ENCODE measurements at regions not wholly inside any gene's neighbourhood (a gene's known extent, or its start where the extent isn't known, plus 50 kb on each side); places are given as distances from the start of the nearest gene placed in this dataset.

DNA sequence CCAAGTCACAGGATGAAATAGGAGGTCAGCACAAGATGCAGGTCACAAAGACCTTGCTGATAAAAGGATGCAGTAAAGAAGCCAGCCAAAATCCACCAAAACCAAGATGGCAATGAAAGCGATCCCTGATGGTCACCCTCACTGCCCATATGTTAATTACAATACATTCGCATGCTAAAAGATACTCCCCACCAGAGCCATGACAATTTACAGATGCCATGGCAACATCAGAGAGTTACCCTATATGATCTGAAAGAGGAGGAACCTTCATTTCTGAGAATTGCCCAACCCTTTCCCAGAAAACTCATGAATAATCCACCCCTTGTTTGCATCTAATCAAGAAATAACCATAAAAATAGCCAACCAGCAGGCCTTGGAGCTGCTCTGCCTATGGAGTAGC lies 709.8 kb downstream of the METTL4 start:
- H4K20me1 ChIP-seq (ENCODE audit: insufficient read depth, low read length) = no peaks in the 10 kb centered on the region
- no peak overlapping the region for H3K4me2 ChIP-seq (ENCODE audit: insufficient read depth, low read length)
- no peaks in the 10 kb centered on the region for H3K36me3 ChIP-seq (ENCODE audit: insufficient read depth, low read length)
- no peak overlapping the region for H3K9ac ChIP-seq (ENCODE audit: low read depth, low read length)
- H3K9me3 ChIP-seq (ENCODE audit: insufficient read depth, low read length, severe bottlenecking) = peaks cover 9% of the 10 kb centered on the region
- no peak overlapping the region for H3K4me3 ChIP-seq (ENCODE audit: low read depth in 1 of 2, low read length in 2 of 2)
- no peak for ATAC-seq (ENCODE audit: insufficient read depth, low read depth)
- no peaks in the 10 kb centered on the region for H3K4me1 ChIP-seq (ENCODE audit: insufficient read depth, low read length)
- no peaks in the 10 kb centered on the region for H3K79me2 ChIP-seq (ENCODE audit: insufficient read depth, low read length)
- TF ChIP-seq EZH2 (IDR thresholded peaks at IDR 0.05; ENCODE audit: borderline replicate concordance, low read depth, low read length, severe bottlenecking) = no peak
- TF ChIP-seq, protein P1, sequence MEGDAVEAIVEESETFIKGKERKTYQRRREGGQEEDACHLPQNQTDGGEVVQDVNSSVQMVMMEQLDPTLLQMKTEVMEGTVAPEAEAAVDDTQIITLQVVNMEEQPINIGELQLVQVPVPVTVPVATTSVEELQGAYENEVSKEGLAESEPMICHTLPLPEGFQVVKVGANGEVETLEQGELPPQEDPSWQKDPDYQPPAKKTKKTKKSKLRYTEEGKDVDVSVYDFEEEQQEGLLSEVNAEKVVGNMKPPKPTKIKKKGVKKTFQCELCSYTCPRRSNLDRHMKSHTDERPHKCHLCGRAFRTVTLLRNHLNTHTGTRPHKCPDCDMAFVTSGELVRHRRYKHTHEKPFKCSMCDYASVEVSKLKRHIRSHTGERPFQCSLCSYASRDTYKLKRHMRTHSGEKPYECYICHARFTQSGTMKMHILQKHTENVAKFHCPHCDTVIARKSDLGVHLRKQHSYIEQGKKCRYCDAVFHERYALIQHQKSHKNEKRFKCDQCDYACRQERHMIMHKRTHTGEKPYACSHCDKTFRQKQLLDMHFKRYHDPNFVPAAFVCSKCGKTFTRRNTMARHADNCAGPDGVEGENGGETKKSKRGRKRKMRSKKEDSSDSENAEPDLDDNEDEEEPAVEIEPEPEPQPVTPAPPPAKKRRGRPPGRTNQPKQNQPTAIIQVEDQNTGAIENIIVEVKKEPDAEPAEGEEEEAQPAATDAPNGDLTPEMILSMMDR (IDR thresholded peaks at IDR 0.05; ENCODE audit: borderline replicate concordance, extremely low read depth, low read length, poor library complexity, severe bottlenecking) = no peak
- no peaks in the 10 kb centered on the region for H3K27me3 ChIP-seq (ENCODE audit: insufficient read depth, low read length, poor library complexity)
- H2AFZ ChIP-seq (ENCODE audit: low read depth, low read length) = no peak overlapping the region
- DNase-seq = no peak
- no peak overlapping the region for H3K27ac ChIP-seq (ENCODE audit: low read length)

GRCh38 chr18:1865869-1866268 lies 705.4 kb downstream of the METTL4 start:
- Histone ChIP-seq H3K36me3 (ENCODE audit: insufficient read depth, low read length) (no peaks in the 10 kb centered on the region), H3K27me3 (ENCODE audit: insufficient read depth, low read length, poor library complexity) (no peaks in the 10 kb centered on the region), H3K4me2 (ENCODE audit: insufficient read depth, low read length) (no peak overlapping the region), H2AFZ (ENCODE audit: low read depth, low read length) (no peak overlapping the region), H3K9ac (ENCODE audit: low read depth, low read length) (no peak overlapping the region), H3K79me2 (ENCODE audit: insufficient read depth, low read length) (no peaks in the 10 kb centered on the region), H3K9me3 (ENCODE audit: insufficient read depth, low read length, severe bottlenecking) (peaks cover 9% of the 10 kb centered on the region), H3K4me3 (ENCODE audit: low read depth in 1 of 2, low read length in 2 of 2) (no peak overlapping the region), H3K27ac (ENCODE audit: low read length) (no peak overlapping the region), H4K20me1 (ENCODE audit: insufficient read depth, low read length) (no peaks in the 10 kb centered on the region), H3K4me1 (ENCODE audit: insufficient read depth, low read length) (no peaks in the 10 kb centered on the region)
- TF ChIP-seq EZH2 (IDR thresholded peaks at IDR 0.05; ENCODE audit: borderline replicate concordance, low read depth, low read length, severe bottlenecking) = no peak
- TF ChIP-seq, protein P1 (IDR thresholded peaks at IDR 0.05; ENCODE audit: borderline replicate concordance, extremely low read depth, low read length, poor library complexity, severe bottlenecking) = no peak
- no peak for DNase-seq
- ATAC-seq (ENCODE audit: insufficient read depth, low read depth) = no peak

- no peaks in the 10 kb centered on the region for H3K9me3 ChIP-seq (ENCODE audit: insufficient read depth, low read length, severe bottlenecking)
- H3K27me3 ChIP-seq (ENCODE audit: insufficient read depth, low read length, poor library complexity) = no peaks in the 10 kb centered on the region
- no peak overlapping the region for H2AFZ ChIP-seq (ENCODE audit: low read depth, low read length)
- H3K4me2 ChIP-seq (ENCODE audit: insufficient read depth, low read length) = no peak overlapping the region
- ATAC-seq (ENCODE audit: insufficient read depth, low read depth) = no peak
- no peak for DNase-seq
- H3K4me3 ChIP-seq (ENCODE audit: low read depth in 1 of 2, low read length in 2 of 2) = no peak overlapping the region
- TF ChIP-seq EZH2 (IDR thresholded peaks at IDR 0.05; ENCODE audit: borderline replicate concordance, low read depth, low read length, severe bottlenecking) = no peak
- TF ChIP-seq, protein P1 (IDR thresholded peaks at IDR 0.05; ENCODE audit: borderline replicate concordance, extremely low read depth, low read length, poor library complexity, severe bottlenecking) = no peak
- H3K4me1 ChIP-seq (ENCODE audit: insufficient read depth, low read length) = no peaks in the 10 kb centered on the region
- H3K9ac ChIP-seq (ENCODE audit: low read depth, low read length) = no peak overlapping the region
- no peaks in the 10 kb centered on the region for H4K20me1 ChIP-seq (ENCODE audit: insufficient read depth, low read length)
- no peak overlapping the region for H3K27ac ChIP-seq (ENCODE audit: low read length)
- no peaks in the 10 kb centered on the region for H3K79me2 ChIP-seq (ENCODE audit: insufficient read depth, low read length)
- H3K36me3 ChIP-seq (ENCODE audit: insufficient read depth, low read length) = no peaks in the 10 kb centered on the region
These were observed 699.0 kb downstream of the METTL4 start for GRCh38 chr18:1872274-1872673.

DNA sequence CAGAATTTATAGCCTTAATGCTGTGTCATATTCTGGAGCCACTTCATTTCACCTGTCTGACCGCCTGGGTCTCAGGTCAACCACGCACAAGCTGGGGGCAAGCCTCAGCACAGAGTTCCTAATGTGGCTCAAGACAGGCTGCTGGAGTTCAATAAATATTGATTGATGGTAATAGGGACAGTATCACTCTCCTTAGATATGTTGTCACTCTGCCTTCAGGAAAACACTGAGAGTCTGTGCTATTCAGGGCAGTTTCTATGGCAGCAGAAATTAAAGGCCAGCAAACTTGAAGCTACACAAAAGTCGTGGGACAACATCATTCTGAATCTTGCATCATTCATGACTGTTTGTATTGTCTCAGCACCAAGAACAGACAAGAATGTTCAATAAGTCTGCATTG lies 696.1 kb downstream of the METTL4 start:
- ATAC-seq (ENCODE audit: insufficient read depth, low read depth) (no peak), DNase-seq (no peak)
- no peak overlapping the region for H2AFZ ChIP-seq (ENCODE audit: low read depth, low read length)
- no peak overlapping the region for H3K27ac ChIP-seq (ENCODE audit: low read length)
- H3K36me3 ChIP-seq (ENCODE audit: insufficient read depth, low read length) = no peaks in the 10 kb centered on the region
- H3K4me3 ChIP-seq (ENCODE audit: low read depth in 1 of 2, low read length in 2 of 2) = no peak overlapping the region
- no peaks in the 10 kb centered on the region for H3K27me3 ChIP-seq (ENCODE audit: insufficient read depth, low read length, poor library complexity)
- TF ChIP-seq EZH2 (IDR thresholded peaks at IDR 0.05; ENCODE audit: borderline replicate concordance, low read depth, low read length, severe bottlenecking) = no peak
- TF ChIP-seq, protein P1 (IDR thresholded peaks at IDR 0.05; ENCODE audit: borderline replicate concordance, extremely low read depth, low read length, poor library complexity, severe bottlenecking) = no peak
- H3K79me2 ChIP-seq (ENCODE audit: insufficient read depth, low read length) = no peaks in the 10 kb centered on the region
- H3K9ac ChIP-seq (ENCODE audit: low read depth, low read length) = no peak overlapping the region
- no peak overlapping the region for H3K4me2 ChIP-seq (ENCODE audit: insufficient read depth, low read length)
- no peaks in the 10 kb centered on the region for H3K9me3 ChIP-seq (ENCODE audit: insufficient read depth, low read length, severe bottlenecking)
- no peaks in the 10 kb centered on the region for H4K20me1 ChIP-seq (ENCODE audit: insufficient read depth, low read length)
- no peaks in the 10 kb centered on the region for H3K4me1 ChIP-seq (ENCODE audit: insufficient read depth, low read length)

Measured in DND-41 (cell line).